T-cell (primary cell): ENCODE measurements at regions not wholly inside any gene's neighbourhood (a gene's known extent, or its start where the extent isn't known, plus 50 kb on each side); places are given as distances from the start of the nearest gene placed in this dataset.

Experiments
- ATAC-seq, 4 experiments: fragments of 200-7000 bp in 3 of 4; fragments of 150-1000 bp in 1 of 4; cut with Tn5 transposase; replicated peaks in 1 of 4; 1 replicate in 3 of 4; 2 replicates in 1 of 4; pipeline ENCODE4 v1.10.0; 2021; ENCODE audit warnings: moderate library complexity in 3 of 4, mild to moderate bottlenecking in 2 of 4, moderate number of reproducible peaks in 1 of 4
- CTCF ChIA-PET, 2 donors: fragments of 300-600 bp; sonication (Branson Sonifier 250); formaldehyde crosslinking; loops; one replicate each; lab custom pipeline; 2022; ENCODE audit warnings: antibody characterized with exemption in 2 of 2; lab: Charles Lee
- POLR2A ChIA-PET, 2 donors: fragments of 300-600 bp; sonication (Branson Sonifier 250); formaldehyde crosslinking; loops; one replicate each; lab custom pipeline; 2022; ENCODE audit warnings: antibody characterized with exemption in 2 of 2; lab: Charles Lee
- DNase-seq, 35 experiments: peaks; one replicate each; pipeline versions ENCODE4 v3.0.0 to v3.0.0-alpha.2; 2013 to 2023
- H3K27ac ChIP-seq: one replicate; pipeline ENCODE4 v1.5.1; 2013; ENCODE audit warnings: low read length
- H3K27me3 ChIP-seq, 2 experiments: replicated peaks in 1 of 2; 1 replicate in 1 of 2; 2 replicates in 1 of 2; pipeline versions ENCODE4 v1.6.1 to v1.7.0; 2013; ENCODE audit warnings: low read length in 1 of 2, mixed read lengths in 1 of 2; ENCODE audit not compliant: control insufficient read depth in 2 of 2, insufficient read depth in 2 of 2; ENCODE audit errors: extremely low read depth in 1 of 2
- H3K36me3 ChIP-seq, 2 donors: 1 replicate in 1 of 2; 2 replicates in 1 of 2; pipeline versions ENCODE4 v1.6.1 to v1.7.0; 2013; ENCODE audit warnings: low read length in 1 of 2; ENCODE audit not compliant: control insufficient read depth in 2 of 2, insufficient read depth in 1 of 2; ENCODE audit errors: extremely low read depth in 1 of 2
- H3K4me1 ChIP-seq, 2 experiments: 1 replicate in 1 of 2; 2 replicates in 1 of 2; pipeline versions ENCODE4 v1.6.1 to v1.7.0; 2013; ENCODE audit warnings: low read length in 2 of 2, mixed read lengths in 1 of 2; ENCODE audit not compliant: insufficient read depth in 2 of 2, control insufficient read depth in 1 of 2; ENCODE audit errors: extremely low read depth in 1 of 2
- H3K4me3 ChIP-seq, 2 donors: 1 replicate in 1 of 2; 2 replicates in 1 of 2; pipeline versions ENCODE4 v1.5.1 to v1.7.0; 2013; ENCODE audit warnings: mild to moderate bottlenecking in 2 of 2, low read length in 1 of 2, moderate library complexity in 1 of 2; ENCODE audit not compliant: control insufficient read depth in 1 of 2; ENCODE audit errors: extremely low read depth in 1 of 2
- H3K9me3 ChIP-seq: 2 replicates; pipeline ENCODE4 v1.7.0; 2013
- H3K27ac Mint-ChIP-seq, 2 donors: one replicate each; pipeline ENCODE4 v1.8.0; 2020 to 2021; ENCODE audit warnings: mild to moderate bottlenecking in 2 of 2, mixed read lengths in 2 of 2
- H3K27me3 Mint-ChIP-seq, 2 donors: one replicate each; pipeline ENCODE4 v1.8.0; 2021 to 2022; ENCODE audit warnings: mixed read lengths in 2 of 2
- H3K36me3 Mint-ChIP-seq: one replicate; pipeline ENCODE4 v1.8.0; 2021; ENCODE audit warnings: mixed read lengths
- H3K4me1 Mint-ChIP-seq, 3 donors: one replicate each; pipeline ENCODE4 v1.8.0; 2020 to 2022; ENCODE audit warnings: mixed read lengths in 3 of 3, mild to moderate bottlenecking in 1 of 3
- H3K4me3 Mint-ChIP-seq, 3 donors: one replicate each; pipeline ENCODE4 v1.8.0; 2020 to 2022; ENCODE audit warnings: mild to moderate bottlenecking in 3 of 3, mixed read lengths in 3 of 3, moderate library complexity in 3 of 3
- H3K9me3 Mint-ChIP-seq, 3 donors: one replicate each; pipeline ENCODE4 v1.8.0; 2020 to 2022; ENCODE audit warnings: mixed read lengths in 3 of 3
- WGBS: methylation state at CpG from one replicate; pipeline ENCODE4 v1.1.5; 2013; ENCODE audit warnings: missing lambda C conversion rate; ENCODE audit not compliant: insufficient coverage; 5-methylcytosine and 5-hydroxymethylcytosine counted together

- ATAC-seq (no peak), DNase-seq (peak in 1 of 35 experiments; percentile 2)
Observed at GRCh38 chr11:70490723-70491558, 92.6 kb downstream of the CTTN start.

GRCh38 chr11:70491696-70492472, 93.6 kb downstream of the CTTN start:
- ATAC-seq (no peak), DNase-seq (peak in 1 of 35 experiments; percentile 2)
- Histone ChIP-seq H3K4me1 (no peaks in the 10 kb centered on the region), H3K4me3 (no peak overlapping the region), H3K27me3 (peaks cover 0 to 22% of the 10 kb centered on the region in 2 experiments), H3K27ac (no peak overlapping the region), H3K9me3 (no peaks in the 10 kb centered on the region), H3K36me3 (no peaks in the 10 kb centered on the region)
- Mint-ChIP-seq H3K4me3 (no peak overlapping the region), H3K4me1 (no peaks in the 10 kb centered on the region), H3K9me3 (peaks cover 2 to 5% (median 4%) of the 10 kb centered on the region in 3 donors), H3K36me3 (no peaks in the 10 kb centered on the region), H3K27ac (no peak overlapping the region), H3K27me3 (peaks cover 0 to 11% of the 10 kb centered on the region in 2 donors)
- ChIA-PET POLR2A (interaction anchor here (0.6 kb wide), 2 partner anchors 378 to 940 kb away, joined by 3 to 4 read pairs; no protein-coding TSS in a partner anchor), CTCF (no interaction called here)
- 76% methylated on average over 25 of the region's 30 CpGs for WGBS

More at GRCh38 chr11:70490723-70491558, 92.6 kb downstream of the CTTN start:
- Histone ChIP-seq H3K9me3 (no peaks in the 10 kb centered on the region), H3K4me3 (no peak overlapping the region), H3K4me1 (no peaks in the 10 kb centered on the region), H3K36me3 (no peaks in the 10 kb centered on the region), H3K27ac (no peak overlapping the region), H3K27me3 (peaks cover 0 to 17% of the 10 kb centered on the region in 2 experiments)
- H3K27me3 Mint-ChIP-seq: peaks cover 0 to 9% of the 10 kb centered on the region in 2 donors
- H3K4me1 Mint-ChIP-seq: no peaks in the 10 kb centered on the region
- ChIA-PET POLR2A (no interaction called here), CTCF (no interaction called here)
- no peak overlapping the region for H3K27ac Mint-ChIP-seq
- H3K36me3 Mint-ChIP-seq: no peaks in the 10 kb centered on the region
- WGBS: 82% methylated on average over 6 of the region's 8 CpGs
- H3K9me3 Mint-ChIP-seq: peaks cover 2 to 5% (median 4%) of the 10 kb centered on the region in 3 donors
- no peak overlapping the region for H3K4me3 Mint-ChIP-seq

- no peaks in the 10 kb centered on the region for H3K9me3 ChIP-seq
- WGBS: no CpG with 5 or more reads among the region's 3 CpGs
- Mint-ChIP-seq H3K4me1 (no peaks in the 10 kb centered on the region), H3K27ac (no peak overlapping the region), H3K4me3 (no peak overlapping the region), H3K9me3 (peaks cover 2 to 5% (median 4%) of the 10 kb centered on the region in 3 donors), H3K36me3 (no peaks in the 10 kb centered on the region), H3K27me3 (peaks cover 0 to 7% of the 10 kb centered on the region in 2 donors)
- H3K4me3 ChIP-seq: no peak overlapping the region
- POLR2A ChIA-PET: no interaction called here
- no peak overlapping the region for H3K27ac ChIP-seq
- CTCF ChIA-PET: no interaction called here
- peaks cover 0 to 20% of the 10 kb centered on the region in 2 experiments for H3K27me3 ChIP-seq
- DNase-seq: no peak
- no peaks in the 10 kb centered on the region for H3K36me3 ChIP-seq
- no peaks in the 10 kb centered on the region for H3K4me1 ChIP-seq
- ATAC-seq: no peak
Observed at GRCh38 chr11:70493089-70493474, 94.8 kb downstream of the CTTN start.

GRCh38 chr11:70493891-70494290, 95.6 kb downstream of the CTTN start:
- POLR2A ChIA-PET: no interaction called here
- peaks cover 0 to 15% of the 10 kb centered on the region in 2 experiments for H3K27me3 ChIP-seq
- Mint-ChIP-seq H3K27ac (no peak overlapping the region), H3K27me3 (peaks cover 0 to 5% of the 10 kb centered on the region in 2 donors), H3K4me1 (no peaks in the 10 kb centered on the region), H3K4me3 (no peak overlapping the region), H3K9me3 (peaks cover 2 to 5% (median 4%) of the 10 kb centered on the region in 3 donors), H3K36me3 (no peaks in the 10 kb centered on the region)
- ATAC-seq: no peak
- no peaks in the 10 kb centered on the region for H3K36me3 ChIP-seq
- no peaks in the 10 kb centered on the region for H3K9me3 ChIP-seq
- WGBS: 79% methylated on average over 4 of the region's 8 CpGs
- no peak overlapping the region for H3K4me3 ChIP-seq
- no peaks in the 10 kb centered on the region for H3K4me1 ChIP-seq
- CTCF ChIA-PET: no interaction called here
- no peak overlapping the region for H3K27ac ChIP-seq
- no peak for DNase-seq

- Mint-ChIP-seq H3K27me3 (peaks cover 0 to 5% of the 10 kb centered on the region in 2 donors), H3K36me3 (no peaks in the 10 kb centered on the region), H3K4me3 (no peak overlapping the region), H3K9me3 (peaks cover 2 to 5% (median 4%) of the 10 kb centered on the region in 3 donors), H3K4me1 (no peaks in the 10 kb centered on the region), H3K27ac (no peak overlapping the region)
- H3K27ac ChIP-seq: no peak overlapping the region
- ATAC-seq: no peak
- peaks cover 0 to 21% of the 10 kb centered on the region in 2 experiments for H3K27me3 ChIP-seq
- H3K36me3 ChIP-seq: no peaks in the 10 kb centered on the region
- CTCF ChIA-PET: no interaction called here
- 81% methylated on average over 12 of the region's 15 CpGs for WGBS
- H3K9me3 ChIP-seq: no peaks in the 10 kb centered on the region
- H3K4me1 ChIP-seq: no peaks in the 10 kb centered on the region
- no peak for DNase-seq
- H3K4me3 ChIP-seq: no peak overlapping the region
- POLR2A ChIA-PET: no interaction called here
Observed at GRCh38 chr11:70494559-70495350, 96.4 kb downstream of the CTTN start.
